ENCODE measurements at regions not wholly inside any gene's neighbourhood (a gene's known extent, or its start where the extent isn't known, plus 50 kb on each side); places are given as distances from the start of the nearest gene placed in this dataset.
A peak's percentile ranks its signal among the peaks of the same experiment; 100 is the strongest.
"Not testable (repeated sequence)": the region's sequence is repeated elsewhere in the genome, so short reads cannot be mapped to it uniquely, and the experiment has no call there.

DNA sequence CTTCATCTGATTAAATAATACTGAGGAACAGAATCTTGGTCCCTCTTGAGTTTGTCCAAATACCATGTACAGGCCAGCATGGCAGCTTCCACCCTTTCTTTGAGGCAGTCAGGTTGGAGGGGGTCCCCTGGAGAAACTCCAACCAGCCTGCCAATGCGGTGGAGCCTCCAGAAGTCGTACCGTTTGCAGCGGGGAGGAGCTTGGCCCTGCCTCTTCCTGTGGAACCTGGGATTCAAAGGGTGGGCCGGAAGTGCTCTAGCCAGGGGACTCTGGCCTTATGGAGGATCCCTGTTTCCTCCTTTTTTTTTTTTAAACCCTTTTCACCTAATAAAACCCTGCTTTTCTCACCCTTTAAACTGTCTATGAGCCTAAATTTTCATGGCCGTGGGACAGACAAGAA is 216.3 kb upstream of the ZNF608 start:
- WGBS (ENCODE audit: insufficient coverage, low lambda C conversion rate): 50% methylated on average over 1 of the region's 6 CpGs
- Histone ChIP-seq H3K27ac (ENCODE audit: low read length) (no peak overlapping the region), H3K27me3 (ENCODE audit: control insufficient read depth, insufficient read depth, low read length) (no peaks in the 10 kb centered on the region), H3K36me3 (ENCODE audit: control insufficient read depth, insufficient read depth, low read length) (no peaks in the 10 kb centered on the region), H3K9me3 (ENCODE audit: control insufficient read depth, low read depth, low read length) (no peaks in the 10 kb centered on the region), H3K4me3 (ENCODE audit: low read length) (no peak overlapping the region), H3K4me1 (ENCODE audit: control insufficient read depth, insufficient read depth, low read length) (no peaks in the 10 kb centered on the region)
- DNase-seq: no peak

DNA sequence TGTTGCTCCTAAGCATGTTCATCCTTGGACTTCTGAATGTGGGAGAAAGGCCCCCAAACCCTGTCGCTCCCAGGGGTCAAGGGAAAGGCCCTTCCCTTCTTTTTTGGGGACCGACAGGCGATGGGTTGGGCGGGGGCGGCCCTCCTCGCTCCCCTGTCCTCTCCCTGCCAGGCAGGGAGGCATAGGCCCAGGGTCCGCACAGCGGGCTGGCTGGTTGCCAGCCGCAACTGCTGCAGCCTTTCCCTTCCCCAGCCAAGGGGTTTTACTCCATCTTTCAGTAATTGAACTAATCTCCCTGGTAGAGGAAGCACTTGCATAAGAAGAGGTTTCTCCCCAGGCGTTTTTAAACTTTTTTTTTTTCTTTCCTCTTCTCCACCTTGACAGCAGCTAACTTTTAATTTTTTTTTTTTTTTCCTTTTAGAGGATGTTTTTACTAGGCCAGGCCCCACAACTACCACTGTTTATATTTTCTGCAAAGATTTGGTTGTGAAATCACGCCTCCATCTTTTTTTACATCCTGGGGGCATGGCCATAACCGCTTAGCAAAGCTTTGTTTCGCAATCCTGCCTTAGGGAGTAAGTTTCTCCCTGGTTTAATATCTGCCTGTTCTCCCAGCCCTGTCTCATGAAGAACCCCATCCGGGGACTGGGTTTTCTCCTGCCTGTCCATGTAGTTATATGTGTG is 216.9 kb upstream of the ZNF608 start:
- Histone ChIP-seq H3K36me3 (ENCODE audit: control insufficient read depth, insufficient read depth, low read length) (no peaks in the 10 kb centered on the region), H3K9me3 (ENCODE audit: control insufficient read depth, low read depth, low read length) (no peaks in the 10 kb centered on the region), H3K4me1 (ENCODE audit: control insufficient read depth, insufficient read depth, low read length) (no peaks in the 10 kb centered on the region), H3K27ac (ENCODE audit: low read length) (no peak overlapping the region), H3K27me3 (ENCODE audit: control insufficient read depth, insufficient read depth, low read length) (no peaks in the 10 kb centered on the region), H3K4me3 (ENCODE audit: low read length) (no peak overlapping the region)
- 54% methylated on average over 2 of the region's 14 CpGs for WGBS (ENCODE audit: insufficient coverage, low lambda C conversion rate)
- DNase-seq: peak in 1 of 2 donors; percentile 52

DNA sequence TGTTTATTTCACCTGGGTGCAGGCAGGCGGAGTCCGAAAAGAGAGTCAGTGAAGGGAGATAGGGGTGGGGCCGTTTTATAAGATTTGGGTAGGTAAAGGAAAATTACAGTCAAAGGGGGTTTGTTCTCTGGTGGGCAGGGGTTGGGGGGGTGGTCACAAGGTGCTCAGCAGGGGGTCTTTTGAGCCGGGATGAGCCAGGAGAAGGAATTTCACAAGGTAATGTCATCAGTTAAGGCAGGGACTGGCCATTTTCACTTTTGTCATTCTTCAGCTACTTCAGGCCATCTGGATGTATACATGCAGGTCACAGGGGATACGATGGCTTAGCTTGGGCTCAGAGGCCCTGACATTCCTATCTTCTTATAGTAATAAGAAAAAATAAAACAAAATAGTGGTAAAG is 220.3 kb upstream of the ZNF608 start:
- 100% methylated on average over 1 of the region's 5 CpGs for WGBS (ENCODE audit: insufficient coverage, low lambda C conversion rate)
- not testable (repeated sequence) for H3K9me3 ChIP-seq (ENCODE audit: control insufficient read depth, low read depth, low read length); H3K4me1 ChIP-seq (ENCODE audit: control insufficient read depth, insufficient read depth, low read length); H3K4me3 ChIP-seq (ENCODE audit: low read length); H3K27me3 ChIP-seq (ENCODE audit: control insufficient read depth, insufficient read depth, low read length); H3K27ac ChIP-seq (ENCODE audit: low read length); DNase-seq; H3K36me3 ChIP-seq (ENCODE audit: control insufficient read depth, insufficient read depth, low read length)

DNA sequence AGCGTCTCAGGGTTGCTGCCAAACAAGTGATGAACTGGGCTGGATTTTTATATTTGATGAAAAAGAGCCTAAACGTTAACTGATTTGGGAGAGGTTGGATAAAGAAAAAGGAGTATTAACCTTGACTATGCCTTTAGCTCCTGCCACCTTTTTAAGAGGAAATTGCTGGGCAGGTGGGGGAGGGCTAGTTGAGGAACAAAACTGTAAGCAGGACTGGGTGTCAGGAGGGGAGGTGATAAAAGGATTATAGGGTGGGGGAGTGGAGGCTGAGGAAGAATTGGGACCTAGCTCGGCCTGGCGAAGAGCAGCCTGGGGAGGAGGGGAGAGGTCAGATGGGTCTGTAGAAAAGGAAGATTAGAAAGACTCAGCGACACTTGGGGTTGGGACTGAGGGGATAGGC is 223.9 kb upstream of the ZNF608 start:
- H3K36me3 ChIP-seq (ENCODE audit: control insufficient read depth, insufficient read depth, low read length); H3K9me3 ChIP-seq (ENCODE audit: control insufficient read depth, low read depth, low read length); H3K27me3 ChIP-seq (ENCODE audit: control insufficient read depth, insufficient read depth, low read length); H3K4me1 ChIP-seq (ENCODE audit: control insufficient read depth, insufficient read depth, low read length); H3K4me3 ChIP-seq (ENCODE audit: low read length); H3K27ac ChIP-seq (ENCODE audit: low read length); DNase-seq: not testable (repeated sequence)
- WGBS (ENCODE audit: insufficient coverage, low lambda C conversion rate): no CpG with 5 or more reads among the region's 5 CpGs

DNA sequence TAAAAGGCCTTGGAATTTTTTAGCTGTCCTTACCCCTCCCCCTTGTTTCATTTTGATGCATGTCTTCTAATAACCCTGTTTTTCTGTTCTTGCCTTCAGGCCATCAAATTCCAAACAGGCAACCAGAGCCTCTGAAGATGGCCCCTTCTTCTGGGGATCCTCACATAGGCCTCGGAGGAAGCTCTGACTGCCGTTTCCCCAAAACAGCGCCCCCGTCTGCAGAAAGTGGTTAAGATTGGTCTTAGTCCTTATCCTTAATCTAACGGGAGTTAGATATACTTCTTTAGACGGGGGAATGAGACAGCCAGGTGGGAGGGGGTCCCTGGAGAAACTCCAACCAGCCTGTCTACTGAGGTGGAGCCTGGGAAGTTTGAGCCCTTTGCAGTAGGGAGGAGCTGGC is 226.3 kb upstream of the ZNF608 start:
- Histone ChIP-seq H3K36me3 (ENCODE audit: control insufficient read depth, insufficient read depth, low read length) (no peaks in the 10 kb centered on the region), H3K4me3 (ENCODE audit: low read length) (no peak overlapping the region), H3K27ac (ENCODE audit: low read length) (no peak overlapping the region), H3K27me3 (ENCODE audit: control insufficient read depth, insufficient read depth, low read length) (no peaks in the 10 kb centered on the region), H3K9me3 (ENCODE audit: control insufficient read depth, low read depth, low read length) (peaks cover 7% of the 10 kb centered on the region), H3K4me1 (ENCODE audit: control insufficient read depth, insufficient read depth, low read length) (no peaks in the 10 kb centered on the region)
- no CpG with 5 or more reads among the region's 6 CpGs for WGBS (ENCODE audit: insufficient coverage, low lambda C conversion rate)
- no peak for DNase-seq

DNA sequence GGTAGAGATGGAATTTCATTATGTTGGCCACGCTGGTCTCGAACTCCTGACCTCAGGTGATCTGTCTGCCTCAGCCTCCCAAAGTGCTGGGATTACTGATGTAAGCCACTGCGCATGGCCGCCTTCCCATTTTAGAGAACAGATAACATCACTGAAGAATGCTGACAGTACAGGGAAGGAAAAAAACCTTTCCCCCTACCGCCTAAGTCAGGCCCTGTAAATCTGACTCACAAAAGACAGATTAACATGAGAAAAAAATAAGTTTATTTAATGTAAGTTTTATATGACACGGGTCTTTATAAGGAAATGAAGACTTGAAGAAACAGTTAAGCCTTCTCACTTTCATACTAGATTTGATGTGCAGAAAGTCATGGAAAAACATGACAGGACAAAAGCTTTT is 227.2 kb upstream of the ZNF608 start:
- H3K9me3 ChIP-seq (ENCODE audit: control insufficient read depth, low read depth, low read length): peaks cover 7% of the 10 kb centered on the region
- H3K36me3 ChIP-seq (ENCODE audit: control insufficient read depth, insufficient read depth, low read length): no peaks in the 10 kb centered on the region
- H3K27me3 ChIP-seq (ENCODE audit: control insufficient read depth, insufficient read depth, low read length): no peaks in the 10 kb centered on the region
- DNase-seq: no peak
- no peak overlapping the region for H3K27ac ChIP-seq (ENCODE audit: low read length)
- 100% methylated on average over 2 of the region's 6 CpGs for WGBS (ENCODE audit: insufficient coverage, low lambda C conversion rate)
- H3K4me3 ChIP-seq (ENCODE audit: low read length): no peak overlapping the region
- H3K4me1 ChIP-seq (ENCODE audit: control insufficient read depth, insufficient read depth, low read length): no peaks in the 10 kb centered on the region

DNA sequence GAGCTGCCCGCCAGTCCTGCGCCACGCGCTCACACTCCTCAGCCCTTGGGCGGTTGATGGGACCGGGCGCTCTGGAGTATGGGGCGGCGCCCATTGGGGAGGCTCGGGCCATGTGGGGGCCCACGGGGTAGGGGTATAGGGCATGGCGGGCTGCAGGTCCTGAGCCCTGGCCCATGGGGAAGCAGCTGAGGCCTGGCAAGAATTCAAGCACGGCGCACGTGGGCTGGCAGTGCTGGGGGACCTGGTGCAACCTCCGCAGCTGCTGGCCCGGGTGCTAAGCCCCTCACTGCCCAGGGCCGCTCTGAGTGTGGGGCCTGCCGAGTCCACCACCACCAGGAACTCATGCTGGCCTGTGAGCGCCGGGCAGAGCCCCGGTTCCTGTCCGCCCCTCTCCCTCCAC is 229.6 kb upstream of the ZNF608 start:
- H3K27me3 ChIP-seq (ENCODE audit: control insufficient read depth, insufficient read depth, low read length): no peaks in the 10 kb centered on the region
- peaks cover 7% of the 10 kb centered on the region for H3K9me3 ChIP-seq (ENCODE audit: control insufficient read depth, low read depth, low read length)
- H3K27ac ChIP-seq (ENCODE audit: low read length): no peak overlapping the region
- WGBS (ENCODE audit: insufficient coverage, low lambda C conversion rate): no CpG with 5 or more reads among the region's 23 CpGs
- no peak for DNase-seq
- H3K36me3 ChIP-seq (ENCODE audit: control insufficient read depth, insufficient read depth, low read length): no peaks in the 10 kb centered on the region
- H3K4me1 ChIP-seq (ENCODE audit: control insufficient read depth, insufficient read depth, low read length): no peaks in the 10 kb centered on the region
- H3K4me3 ChIP-seq (ENCODE audit: low read length): no peak overlapping the region

DNA sequence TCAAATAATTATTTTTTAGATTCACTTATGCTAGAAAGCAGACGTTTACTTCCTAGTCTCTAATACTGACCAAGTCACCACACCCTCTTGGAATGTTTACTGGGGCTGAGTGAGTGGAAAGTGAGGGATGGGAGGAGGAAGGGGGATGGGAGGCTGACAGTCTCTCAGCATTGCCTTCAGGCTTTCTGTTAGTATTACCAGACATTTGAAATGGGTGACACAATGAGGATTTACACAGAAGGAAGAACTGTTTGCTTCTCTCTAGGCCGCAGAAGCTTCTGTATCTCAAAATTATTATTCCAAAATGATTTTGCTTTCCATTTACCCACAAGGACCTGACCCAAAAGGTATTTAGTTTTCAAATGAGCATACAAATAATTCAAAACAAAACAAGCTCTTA is 232.8 kb upstream of the ZNF608 start:
- WGBS (ENCODE audit: insufficient coverage, low lambda C conversion rate): no CpG with 5 or more reads among the region's 2 CpGs
- Histone ChIP-seq H3K4me3 (ENCODE audit: low read length) (no peak overlapping the region), H3K27ac (ENCODE audit: low read length) (no peak overlapping the region), H3K36me3 (ENCODE audit: control insufficient read depth, insufficient read depth, low read length) (no peaks in the 10 kb centered on the region), H3K27me3 (ENCODE audit: control insufficient read depth, insufficient read depth, low read length) (no peaks in the 10 kb centered on the region), H3K4me1 (ENCODE audit: control insufficient read depth, insufficient read depth, low read length) (peaks cover 10% of the 10 kb centered on the region), H3K9me3 (ENCODE audit: control insufficient read depth, low read depth, low read length) (peaks cover 15% of the 10 kb centered on the region)
- DNase-seq: peak; percentile 16 to 57

DNA sequence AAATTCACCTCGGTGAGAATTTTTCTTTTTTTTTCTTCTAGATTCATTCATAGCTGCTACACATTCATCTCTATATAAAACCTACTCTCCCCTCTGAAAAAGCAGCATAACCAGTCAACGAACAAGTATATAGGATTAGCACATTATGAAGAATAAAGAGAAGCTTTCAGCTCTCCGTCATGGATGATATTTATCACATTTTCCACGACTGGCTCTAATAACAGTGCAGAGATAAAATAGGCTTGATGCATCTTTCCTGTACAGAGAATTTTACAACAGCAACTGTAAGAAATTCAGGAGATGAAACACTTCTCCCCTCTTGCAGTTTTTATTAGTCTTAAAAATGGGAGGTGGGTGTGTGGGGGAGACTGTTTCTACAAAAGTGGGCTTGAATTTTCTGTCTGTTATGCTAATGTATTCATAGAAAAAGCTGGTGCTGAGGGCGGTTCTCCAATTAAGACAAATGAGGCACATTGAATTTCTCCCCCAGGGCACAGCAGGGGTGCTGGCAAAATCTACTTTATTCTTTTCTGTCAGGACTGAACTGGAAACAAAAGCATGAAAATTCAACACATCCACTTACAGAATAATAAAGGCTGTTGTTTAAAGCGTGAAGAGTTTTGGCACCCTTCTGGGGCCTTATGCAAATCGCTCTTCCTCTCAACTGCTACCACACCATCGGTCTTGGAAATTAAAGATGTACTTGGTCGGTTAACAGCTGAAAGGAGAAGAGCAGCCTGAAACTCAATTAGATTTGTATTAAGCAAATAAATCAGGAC is 233.9 kb upstream of the ZNF608 start:
- 48% methylated on average over 3 of the region's 9 CpGs for WGBS (ENCODE audit: insufficient coverage, low lambda C conversion rate)
- Histone ChIP-seq H3K27me3 (ENCODE audit: control insufficient read depth, insufficient read depth, low read length) (no peaks in the 10 kb centered on the region), H3K4me3 (ENCODE audit: low read length) (no peak overlapping the region), H3K4me1 (ENCODE audit: control insufficient read depth, insufficient read depth, low read length) (peaks cover 10% of the 10 kb centered on the region), H3K36me3 (ENCODE audit: control insufficient read depth, insufficient read depth, low read length) (no peaks in the 10 kb centered on the region), H3K27ac (ENCODE audit: low read length) (no peak overlapping the region), H3K9me3 (ENCODE audit: control insufficient read depth, low read depth, low read length) (peaks cover 15% of the 10 kb centered on the region)
- no peak for DNase-seq

DNA sequence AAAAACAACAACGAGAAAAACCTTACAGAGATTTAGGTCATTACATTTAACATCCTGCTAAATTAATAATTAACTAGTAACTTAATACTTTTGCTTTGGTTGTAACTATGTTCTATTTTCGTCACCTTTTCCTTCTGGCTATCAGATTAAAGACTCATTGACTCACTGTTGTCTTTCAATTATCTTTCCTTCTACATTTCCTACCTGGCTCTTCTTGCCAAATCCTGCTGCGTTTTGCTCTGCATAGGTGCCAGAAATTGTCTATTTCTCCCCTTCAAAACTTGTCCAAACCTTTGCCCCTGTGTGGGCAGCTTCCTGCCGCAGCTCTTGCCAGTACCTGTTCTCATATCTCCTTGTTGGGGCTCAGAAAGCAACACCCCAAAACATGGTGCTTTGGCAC is 235.5 kb upstream of the ZNF608 start:
- Histone ChIP-seq H3K4me1 (ENCODE audit: control insufficient read depth, insufficient read depth, low read length) (peaks cover 10% of the 10 kb centered on the region), H3K27ac (ENCODE audit: low read length) (peak overlapping the region; percentile 77), H3K27me3 (ENCODE audit: control insufficient read depth, insufficient read depth, low read length) (no peaks in the 10 kb centered on the region), H3K36me3 (ENCODE audit: control insufficient read depth, insufficient read depth, low read length) (no peaks in the 10 kb centered on the region), H3K9me3 (ENCODE audit: control insufficient read depth, low read depth, low read length) (peaks cover 9% of the 10 kb centered on the region), H3K4me3 (ENCODE audit: low read length) (no peak overlapping the region)
- 22% methylated on average over 3 of the region's 4 CpGs for WGBS (ENCODE audit: insufficient coverage, low lambda C conversion rate)
- peak; percentile 12 to 70 for DNase-seq

DNA sequence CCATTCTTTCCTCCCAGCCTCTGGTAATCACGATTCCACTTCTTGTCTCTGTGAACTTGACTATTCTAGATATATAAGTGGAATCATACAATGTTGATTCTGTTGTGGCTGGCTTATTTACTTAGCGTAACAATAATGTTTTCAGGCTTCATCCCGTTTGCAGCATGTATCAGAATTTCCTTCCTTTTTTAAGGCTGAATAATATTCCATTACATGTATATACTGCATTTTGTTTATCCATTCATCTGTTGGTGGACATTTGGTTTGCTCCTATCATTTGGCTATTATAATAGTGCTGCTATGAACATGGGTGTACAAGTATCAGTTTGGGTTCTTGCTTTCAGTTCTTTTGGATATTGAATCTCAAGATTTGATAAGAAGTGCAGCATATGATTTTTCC is 239.7 kb upstream of the ZNF608 start:
- no peak for DNase-seq
- Histone ChIP-seq H3K36me3 (ENCODE audit: control insufficient read depth, insufficient read depth, low read length) (no peaks in the 10 kb centered on the region), H3K9me3 (ENCODE audit: control insufficient read depth, low read depth, low read length) (peaks cover 9% of the 10 kb centered on the region), H3K4me3 (ENCODE audit: low read length) (no peak overlapping the region), H3K4me1 (ENCODE audit: control insufficient read depth, insufficient read depth, low read length) (peaks cover 15% of the 10 kb centered on the region), H3K27ac (ENCODE audit: low read length) (no peak overlapping the region), H3K27me3 (ENCODE audit: control insufficient read depth, insufficient read depth, low read length) (no peaks in the 10 kb centered on the region)
- no CpG with 5 or more reads among the region's 3 CpGs for WGBS (ENCODE audit: insufficient coverage, low lambda C conversion rate)
